Colonic mucosa (tissue), 4 donors: ENCODE measurements at regions not wholly inside any gene's neighbourhood (a gene's known extent, or its start where the extent isn't known, plus 50 kb on each side); places are given as distances from the start of the nearest gene placed in this dataset.

Experiments used
- DNase-seq: peaks from one replicate; pipeline ENCODE4 v3.0.0-alpha.2; 2020
- H3K27ac ChIP-seq: fragments of 200-600 bp; one replicate; pipeline ENCODE4 v1.8.0; 2021
- H3K27me3 ChIP-seq: fragments of 200-600 bp; one replicate; pipeline ENCODE4 v1.8.0; 2021
- H3K36me3 ChIP-seq: fragments of 200-600 bp; one replicate; pipeline ENCODE4 v1.8.0; 2021
- H3K4me1 ChIP-seq: fragments of 200-600 bp; one replicate; pipeline ENCODE4 v1.8.0; 2021; ENCODE audit warnings: mild to moderate bottlenecking
- H3K4me3 ChIP-seq: fragments of 200-600 bp; one replicate; pipeline ENCODE4 v1.8.0; 2021
- H3K9ac ChIP-seq, 2 donors: one replicate each; pipeline ENCODE4 v1.7.0; 2013; ENCODE audit warnings: control low read depth in 2 of 2, low read depth in 2 of 2, low read length in 2 of 2
- H3K9me3 ChIP-seq: fragments of 200-600 bp; one replicate; pipeline ENCODE4 v1.8.0; 2021
- intact Hi-C: fragments of 100-400 bp; cut with DNase I; formaldehyde crosslinking; loops from one replicate; pipeline ENCODE4 v1.14.1; 2022
- TF ChIP-seq, protein P1 (sequence below): fragments of 200-600 bp; IDR thresholded peaks from one replicate; pipeline ENCODE4 v1.8.0; 2022; ENCODE audit warnings: antibody characterized with exemption, mild to moderate bottlenecking
- donor health status: healthy.
- donor health status: DM: no; HTN: no; CAD: no.
- donor health status: DM: no; HTN: no; CAD: no.

DNA sequence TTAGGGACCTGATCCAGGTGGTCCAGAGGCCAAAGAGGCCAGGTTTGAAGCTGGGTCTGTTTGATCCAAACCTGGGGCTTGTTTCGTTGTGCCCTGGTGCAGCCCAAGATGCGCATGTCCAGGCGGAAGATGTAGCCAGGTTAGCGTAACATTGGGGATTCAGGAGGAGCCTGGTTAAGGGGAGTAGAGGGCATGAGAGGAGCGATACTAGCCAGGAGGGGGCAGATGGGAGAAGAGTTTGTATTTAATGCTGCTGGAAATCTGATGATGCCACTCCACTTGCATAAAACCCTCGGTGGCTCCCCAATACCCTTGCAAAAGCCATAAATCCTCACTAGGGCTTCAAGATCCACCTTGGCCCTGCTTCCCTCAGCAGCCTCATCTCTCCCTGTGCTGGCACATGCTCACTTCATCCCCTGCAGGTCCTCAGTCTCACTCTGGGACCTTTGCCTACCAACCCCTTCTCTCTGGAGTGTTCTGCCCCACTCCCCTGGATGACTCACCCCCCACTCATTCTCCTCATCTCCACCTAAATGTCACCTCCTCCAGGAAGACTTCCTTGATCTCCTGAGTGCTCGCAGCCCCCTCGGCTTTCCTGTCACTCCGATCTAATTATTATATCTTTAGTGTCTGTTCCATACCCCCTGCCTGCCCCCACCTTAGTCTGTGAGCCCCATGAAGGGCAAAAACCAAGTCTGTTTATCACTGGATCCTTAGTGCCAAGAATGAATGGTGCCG is 95.9 kb downstream of the MIAT start:
- no peaks in the 10 kb centered on the region for H3K9me3 ChIP-seq
- H3K4me3 ChIP-seq: no peak overlapping the region
- no peaks in the 10 kb centered on the region for H3K4me1 ChIP-seq
- no peak overlapping the region for H3K9ac ChIP-seq
- no peaks in the 10 kb centered on the region for H3K27me3 ChIP-seq
- no peaks in the 10 kb centered on the region for H3K36me3 ChIP-seq
- TF ChIP-seq, protein P1, sequence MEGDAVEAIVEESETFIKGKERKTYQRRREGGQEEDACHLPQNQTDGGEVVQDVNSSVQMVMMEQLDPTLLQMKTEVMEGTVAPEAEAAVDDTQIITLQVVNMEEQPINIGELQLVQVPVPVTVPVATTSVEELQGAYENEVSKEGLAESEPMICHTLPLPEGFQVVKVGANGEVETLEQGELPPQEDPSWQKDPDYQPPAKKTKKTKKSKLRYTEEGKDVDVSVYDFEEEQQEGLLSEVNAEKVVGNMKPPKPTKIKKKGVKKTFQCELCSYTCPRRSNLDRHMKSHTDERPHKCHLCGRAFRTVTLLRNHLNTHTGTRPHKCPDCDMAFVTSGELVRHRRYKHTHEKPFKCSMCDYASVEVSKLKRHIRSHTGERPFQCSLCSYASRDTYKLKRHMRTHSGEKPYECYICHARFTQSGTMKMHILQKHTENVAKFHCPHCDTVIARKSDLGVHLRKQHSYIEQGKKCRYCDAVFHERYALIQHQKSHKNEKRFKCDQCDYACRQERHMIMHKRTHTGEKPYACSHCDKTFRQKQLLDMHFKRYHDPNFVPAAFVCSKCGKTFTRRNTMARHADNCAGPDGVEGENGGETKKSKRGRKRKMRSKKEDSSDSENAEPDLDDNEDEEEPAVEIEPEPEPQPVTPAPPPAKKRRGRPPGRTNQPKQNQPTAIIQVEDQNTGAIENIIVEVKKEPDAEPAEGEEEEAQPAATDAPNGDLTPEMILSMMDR: no peak
- H3K27ac ChIP-seq: no peak overlapping the region
- no peak for DNase-seq
- intact Hi-C loops: loop anchor here (10.0 kb wide), 1 partner anchor 78 kb away; no protein-coding TSS in a partner anchor

DNA sequence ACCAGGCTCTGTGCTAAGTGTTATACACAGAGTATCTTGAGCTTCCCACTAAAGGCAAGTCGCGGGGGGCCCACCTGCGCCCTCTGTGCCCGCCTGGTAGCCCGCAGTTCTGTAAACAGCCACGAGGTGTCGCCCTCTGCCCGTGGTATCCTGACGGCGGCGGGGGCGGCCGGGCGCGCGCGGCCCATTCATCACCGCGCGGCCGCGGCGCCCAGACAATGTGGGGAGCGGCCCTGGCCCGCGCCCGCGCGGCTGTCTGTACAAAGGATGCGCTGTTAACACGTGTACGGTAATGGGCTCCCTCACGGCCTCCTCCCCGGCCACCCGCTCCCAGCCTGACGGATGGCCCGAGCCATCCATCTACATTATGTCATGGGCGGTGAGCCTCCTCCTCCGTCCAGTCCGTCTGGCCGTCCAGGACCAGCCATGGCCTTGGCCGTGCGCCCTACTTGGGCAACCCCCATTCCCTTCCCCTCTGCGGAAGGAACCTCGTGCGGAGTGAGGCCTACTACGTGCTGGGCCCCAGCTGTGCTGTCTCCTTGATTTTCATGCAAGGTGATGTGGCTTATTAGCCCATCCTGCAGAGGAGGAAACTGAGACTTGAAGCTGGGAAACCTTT is 99.4 kb downstream of the MIAT start:
- Histone ChIP-seq H3K4me1 (no peaks in the 10 kb centered on the region), H3K9me3 (no peaks in the 10 kb centered on the region), H3K36me3 (no peaks in the 10 kb centered on the region), H3K4me3 (peak overlapping the region; percentile 10), H3K27ac (no peak overlapping the region), H3K27me3 (no peaks in the 10 kb centered on the region), H3K9ac (no peak overlapping the region)
- TF ChIP-seq, protein P1: peak; percentile 87
- intact Hi-C loops: loop anchor here (5.0 to 10.0 kb wide), 3 partner anchors 82 to 1046 kb away; partner anchors contain the start of gene MN1
- DNase-seq: peak; percentile 37

DNA sequence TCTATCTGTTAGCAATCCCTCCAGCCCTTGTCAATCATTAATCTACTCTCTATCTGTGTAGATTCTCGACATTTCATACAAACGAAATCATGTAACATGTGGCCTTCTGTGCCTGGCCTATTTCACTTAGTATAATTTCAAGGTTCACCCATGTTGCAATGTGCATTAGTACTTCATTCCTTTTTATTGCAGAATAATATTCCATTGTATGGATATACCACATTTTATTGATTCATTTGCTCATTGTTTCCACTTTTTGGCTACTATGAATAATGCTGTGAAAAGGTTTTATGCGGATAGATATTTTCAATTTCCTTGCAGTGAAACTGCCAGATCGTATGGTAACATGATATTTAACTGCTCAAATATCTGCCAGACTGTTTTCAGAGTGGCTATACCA is 100.1 kb downstream of the MIAT start:
- TF ChIP-seq, protein P1: no peak
- DNase-seq: no peak
- Histone ChIP-seq H3K36me3 (no peaks in the 10 kb centered on the region), H3K4me1 (no peaks in the 10 kb centered on the region), H3K9me3 (no peaks in the 10 kb centered on the region), H3K27me3 (no peaks in the 10 kb centered on the region), H3K27ac (no peak overlapping the region), H3K4me3 (no peak overlapping the region), H3K9ac (no peak overlapping the region)
- intact Hi-C loops: loop anchor here (5.0 to 10.0 kb wide), 3 partner anchors 83 to 1045 kb away; partner anchors contain the start of gene MN1

DNA sequence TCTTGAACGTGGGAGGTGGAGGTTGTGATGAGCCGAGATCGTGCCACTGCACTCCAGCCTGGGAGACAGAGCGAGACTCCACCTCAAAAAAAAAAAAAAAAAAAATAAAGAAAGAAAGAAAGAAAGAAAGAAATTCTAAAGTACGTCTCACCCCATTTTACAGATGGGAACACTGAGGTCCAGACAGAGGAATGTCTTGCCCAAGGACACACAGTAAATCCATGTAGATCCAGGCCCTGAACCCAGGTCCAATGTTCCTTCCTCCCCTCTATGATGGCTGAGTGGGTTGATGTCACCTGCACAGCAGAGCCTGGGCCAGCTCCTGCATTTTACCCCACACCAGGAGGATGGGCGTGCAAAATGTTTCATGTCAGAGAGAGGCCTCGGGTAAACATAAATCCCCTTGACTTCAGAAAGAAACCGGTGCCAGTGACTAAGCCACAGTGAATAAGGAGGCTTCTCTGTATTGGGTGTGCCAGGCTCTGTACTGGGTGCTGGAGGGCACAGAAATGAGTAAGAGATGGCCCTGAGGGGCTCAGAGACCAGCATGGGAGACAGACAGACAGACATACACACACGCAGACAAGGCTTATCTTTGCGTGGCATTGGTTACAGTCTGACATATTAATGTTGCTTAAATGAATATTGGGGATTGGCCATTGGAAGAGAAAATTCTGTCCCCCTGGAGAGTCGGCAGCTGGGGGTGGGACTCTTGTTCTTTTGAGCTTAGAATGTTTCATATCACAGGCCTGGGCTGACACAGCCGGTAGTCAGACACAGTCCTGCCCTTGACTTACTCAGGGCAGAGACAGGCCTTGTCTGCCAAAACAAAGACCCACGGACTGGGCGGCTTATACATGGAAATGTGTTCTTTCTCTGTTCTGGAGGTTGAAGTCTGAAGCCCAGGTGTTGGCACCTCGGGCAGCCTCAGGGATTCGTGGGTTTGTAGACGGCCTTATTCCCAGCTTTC is 105.4 kb downstream of the MIAT start:
- no peak overlapping the region for H3K9ac ChIP-seq
- no peak overlapping the region for H3K27ac ChIP-seq
- H3K36me3 ChIP-seq: no peaks in the 10 kb centered on the region
- H3K4me1 ChIP-seq: no peaks in the 10 kb centered on the region
- H3K4me3 ChIP-seq: no peak overlapping the region
- H3K27me3 ChIP-seq: no peaks in the 10 kb centered on the region
- DNase-seq: no peak
- intact Hi-C loops: no loop called here
- TF ChIP-seq, protein P1: no peak
- no peaks in the 10 kb centered on the region for H3K9me3 ChIP-seq

DNA sequence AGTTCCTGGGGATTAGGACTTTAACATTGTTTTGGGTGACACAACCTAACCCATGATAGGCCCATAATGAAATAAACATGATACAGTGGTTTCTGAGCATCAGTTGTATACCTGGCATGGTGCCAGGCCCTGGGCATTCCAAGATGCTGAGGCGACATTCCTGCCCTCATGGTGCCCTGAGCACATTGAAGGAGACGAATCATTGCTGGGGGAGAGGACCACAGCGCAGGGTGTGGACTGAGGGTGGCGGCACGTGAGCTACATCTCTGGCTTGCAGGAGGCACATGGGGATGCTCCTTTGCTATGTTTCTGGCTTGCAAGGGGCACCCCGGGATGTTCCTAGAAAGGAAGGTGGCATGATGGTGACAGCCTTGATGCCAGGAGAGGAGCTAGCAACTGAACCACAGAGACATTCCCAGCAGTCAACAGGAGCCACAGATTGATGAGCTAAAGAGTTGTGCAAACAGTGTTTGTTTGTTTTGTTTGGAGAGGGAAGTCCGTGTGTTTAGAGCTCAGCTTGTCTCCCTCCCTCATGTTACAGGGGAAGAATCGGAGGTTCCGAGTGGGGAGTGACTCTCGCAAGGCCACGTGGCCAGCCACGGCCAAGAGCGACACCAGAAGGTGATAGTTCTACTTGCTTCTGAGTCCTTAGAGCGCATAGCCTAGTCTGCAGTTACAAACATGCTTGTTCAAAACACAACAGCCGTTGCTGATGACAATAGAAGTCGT is 106.4 kb downstream of the MIAT start:
- TF ChIP-seq, protein P1: no peak
- Histone ChIP-seq H3K27ac (no peak overlapping the region), H3K27me3 (no peaks in the 10 kb centered on the region), H3K9me3 (no peaks in the 10 kb centered on the region), H3K36me3 (no peaks in the 10 kb centered on the region), H3K4me1 (no peaks in the 10 kb centered on the region), H3K4me3 (no peak overlapping the region), H3K9ac (no peak overlapping the region)
- intact Hi-C loops: no loop called here
- no peak for DNase-seq
